Glomerular visceral epithelial cell (primary cell): ENCODE measurements at regions not wholly inside any gene's neighbourhood (a gene's known extent, or its start where the extent isn't known, plus 50 kb on each side); places are given as distances from the start of the nearest gene placed in this dataset.

Experiments
- DNase-seq: peaks from one replicate; pipeline ENCODE4 v3.0.0-alpha.2; 2016; ENCODE audit errors: extremely low spot score

- DNase-seq, result no peak
Measured at GRCh38 chr5:136418301-136418700, 53.0 kb upstream of the TRPC7 start.
